GM12891 (cell line): ENCODE measurements at regions not wholly inside any gene's neighbourhood (a gene's known extent, or its start where the extent isn't known, plus 50 kb on each side); places are given as distances from the start of the nearest gene placed in this dataset.

Experiments used
- PAX5 ChIP-seq: IDR thresholded peaks from 2 replicates; pipeline ENCODE4 v1.6.1; 2011; ENCODE audit warnings: low read length, moderate library complexity, mild to moderate bottlenecking; ENCODE audit not compliant: insufficient read depth, severe bottlenecking
- POLR2A ChIP-seq: IDR thresholded peaks from 2 replicates; pipeline ENCODE4 v1.6.1; 2011; ENCODE audit warnings: low read depth, low read length, control low read depth
- POLR2AphosphoS5 ChIP-seq: IDR thresholded peaks from 2 replicates; pipeline ENCODE4 v1.6.1; 2011; ENCODE audit warnings: low read depth, low read length, control low read depth
- POU2F2 ChIP-seq: IDR thresholded peaks from 2 replicates; pipeline ENCODE4 v1.6.1; 2011; ENCODE audit warnings: low read depth, mild to moderate bottlenecking, control low read depth, low read length, moderate library complexity
- SPI1 ChIP-seq: IDR thresholded peaks from 2 replicates; pipeline ENCODE4 v1.6.1; 2011; ENCODE audit warnings: low read depth, low read length, control low read depth
- TAF1 ChIP-seq: IDR thresholded peaks from 2 replicates; pipeline ENCODE4 v1.6.1; 2011; ENCODE audit warnings: low read depth, low read length, control low read depth

DNA sequence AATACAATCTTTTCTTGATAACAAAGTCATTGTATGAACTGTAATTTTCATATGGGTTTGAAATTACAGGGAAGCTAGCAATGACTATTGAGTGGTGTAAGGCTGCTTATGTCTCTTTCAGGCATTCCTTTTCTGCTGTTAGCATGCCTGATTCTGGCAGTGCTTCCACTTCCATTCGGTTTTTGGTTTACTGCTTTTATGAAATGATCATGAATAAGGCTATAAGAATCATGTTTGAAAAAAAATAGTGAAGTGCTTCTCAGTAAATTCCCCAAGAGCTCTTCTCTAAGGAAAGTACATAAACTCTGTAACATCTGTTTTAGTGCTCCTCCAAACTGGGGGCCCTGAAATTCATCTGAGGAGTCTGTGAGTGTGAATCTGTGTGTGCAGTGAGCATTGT, 434.0 kb upstream of the RGS6 start:
- TF ChIP-seq POLR2AphosphoS5 (no peak), POLR2A (no peak), TAF1 (no peak), SPI1 (no peak), PAX5 (no peak), POU2F2 (no peak)
